ENCODE measurements at regions not wholly inside any gene's neighbourhood (a gene's known extent, or its start where the extent isn't known, plus 50 kb on each side); places are given as distances from the start of the nearest gene placed in this dataset.

GRCh38 chr2:6524691-6525474 is 340.8 kb downstream of the CMPK2 start:
- Histone ChIP-seq H3K27ac (ENCODE audit: insufficient read length, low read depth, low read length) (no peak overlapping the region), H3K56ac (ENCODE audit: insufficient read length, low read depth, low read length) (no peak overlapping the region), H3T11ph (ENCODE audit: low read length) (no peak overlapping the region), H2BK120ac (ENCODE audit: low read depth, low read length, poor library complexity, severe bottlenecking) (no peak overlapping the region), H2BK12ac (ENCODE audit: insufficient read length, low read depth, low read length) (no peak overlapping the region), H4K20me1 (ENCODE audit: control insufficient read depth, insufficient read depth, insufficient read length) (no peaks in the 10 kb centered on the region), H3K79me2 (ENCODE audit: insufficient read depth, low read length) (no peaks in the 10 kb centered on the region), H4K5ac (ENCODE audit: insufficient read length, low read depth, low read length) (no peak overlapping the region), H2BK5ac (ENCODE audit: insufficient read length, low read length) (no peak overlapping the region), H3K9ac (ENCODE audit: extremely low read depth, insufficient read length, low read length) (no peak overlapping the region), H2AFZ (ENCODE audit: low read length) (no peak overlapping the region), H3K4me1 (ENCODE audit: insufficient read depth, low read length) (0 out of 2 replicates have a peak, but pooled peaks cover 2% of the 10 kb centered on the region), H2BK15ac (ENCODE audit: low read depth, low read length) (no peak overlapping the region), H3K14ac (ENCODE audit: insufficient read depth, low read length) (no peak overlapping the region), H2AK5ac (ENCODE audit: insufficient read length, low read length) (no peak overlapping the region), H4K91ac (ENCODE audit: insufficient read length, low read depth, low read length) (no peak overlapping the region), H3K23me2 (ENCODE audit: insufficient read length, low read depth, low read length, poor library complexity, severe bottlenecking) (no peaks in the 10 kb centered on the region), H3K23ac (ENCODE audit: insufficient read length, low read depth, low read length) (no peak overlapping the region), H2BK20ac (ENCODE audit: low read depth, low read length, poor library complexity, severe bottlenecking) (no peak overlapping the region), H3K18ac (ENCODE audit: insufficient read length, low read depth, low read length) (no peak overlapping the region), H4K8ac (replicated peaks; ENCODE audit: insufficient read length, low read depth, low read length) (no peak overlapping the region), H3K27me3 (ENCODE audit: insufficient read depth, low read length) (no peaks in the 10 kb centered on the region; the same call in 1 of the 2 replicates), H3K4me2 (ENCODE audit: insufficient read depth, insufficient read length, low read length) (no peak overlapping the region), H3K79me1 (ENCODE audit: insufficient read depth, low read depth, low read length, poor library complexity, severe bottlenecking) (no peaks in the 10 kb centered on the region), H3K9me3 (ENCODE audit: control insufficient read depth, low read depth, low read length) (no peaks in the 10 kb centered on the region), H3K4ac (ENCODE audit: low read depth, low read length) (no peak overlapping the region)
- no CpG with 5 or more reads among the region's 13 CpGs for WGBS (ENCODE audit: extremely low coverage, insufficient read length, low lambda C conversion rate)
- DNase-seq: no peak
- Mint-ChIP-seq H3K4me1 (peaks cover 17 to 21% of the 10 kb centered on the region in 2 experiments), H3K4me3 (no peak overlapping the region), H3K9me3 (no peaks in the 10 kb centered on the region; a peak in 1 of 5 replicates), H3K27me3 (ENCODE audit: low read depth) (no peaks in the 10 kb centered on the region), H3K27ac (no peak overlapping the region), H3K36me3 (ENCODE audit: insufficient read depth in 1 of 3, low read depth in 3 of 3) (no peaks in the 10 kb centered on the region)
- no peak for TF ChIP-seq CTCF (conservative IDR thresholded peaks at IDR 0.05)

Measured in H9 (cell line).